ENCODE measurements at regions not wholly inside any gene's neighbourhood (a gene's known extent, or its start where the extent isn't known, plus 50 kb on each side); places are given as distances from the start of the nearest gene placed in this dataset.

GRCh38 chr2:18441583-18441982 lies 118.9 kb downstream of the RDH14 start:
- TF ChIP-seq POLR2A (IDR thresholded peaks at IDR 0.05), result no peak
- TF ChIP-seq POLR2AphosphoS5 (IDR thresholded peaks at IDR 0.05), result no peak
